Left ventricle myocardium inferior (tissue), 1 donor: ENCODE measurements at regions not wholly inside any gene's neighbourhood (a gene's known extent, or its start where the extent isn't known, plus 50 kb on each side); places are given as distances from the start of the nearest gene placed in this dataset.

ENCODE experiments used
- DNase-seq: peaks from one replicate; pipeline ENCODE4 v3.0.0-alpha.2; 2020
- H3K27ac ChIP-seq: fragments of 200-600 bp; replicated peaks from 2 replicates; pipeline ENCODE4 v1.8.0; 2021
- H3K27me3 ChIP-seq: fragments of 200-600 bp; 2 replicates; pipeline ENCODE4 v1.8.0; 2021; ENCODE audit warnings: low read depth
- H3K36me3 ChIP-seq: fragments of 200-600 bp; 2 replicates; pipeline ENCODE4 v1.8.0; 2021
- H3K4me1 ChIP-seq: fragments of 200-600 bp; 2 replicates; pipeline ENCODE4 v1.8.0; 2021
- H3K4me3 ChIP-seq: fragments of 200-600 bp; 2 replicates; pipeline ENCODE4 v1.8.0; 2021; ENCODE audit warnings: mild to moderate bottlenecking, moderate library complexity
- H3K9me3 ChIP-seq: fragments of 200-600 bp; replicated peaks from 2 replicates; pipeline ENCODE4 v1.8.0; 2021
- intact Hi-C: fragments of 100-400 bp; cut with micrococcal nuclease; formaldehyde crosslinking; loops from one replicate; pipeline ENCODE4 v1.11.0; 2022
- TF ChIP-seq, protein P1 (sequence below): fragments of 200-600 bp; IDR thresholded peaks from 2 replicates; pipeline ENCODE4 v1.8.0; 2021; ENCODE audit warnings: antibody characterized with exemption, mild to moderate bottlenecking, borderline replicate concordance
- donor health status: DM: no; HTN: yes; CAD: no; lungs with severe emphysema.

DNA sequence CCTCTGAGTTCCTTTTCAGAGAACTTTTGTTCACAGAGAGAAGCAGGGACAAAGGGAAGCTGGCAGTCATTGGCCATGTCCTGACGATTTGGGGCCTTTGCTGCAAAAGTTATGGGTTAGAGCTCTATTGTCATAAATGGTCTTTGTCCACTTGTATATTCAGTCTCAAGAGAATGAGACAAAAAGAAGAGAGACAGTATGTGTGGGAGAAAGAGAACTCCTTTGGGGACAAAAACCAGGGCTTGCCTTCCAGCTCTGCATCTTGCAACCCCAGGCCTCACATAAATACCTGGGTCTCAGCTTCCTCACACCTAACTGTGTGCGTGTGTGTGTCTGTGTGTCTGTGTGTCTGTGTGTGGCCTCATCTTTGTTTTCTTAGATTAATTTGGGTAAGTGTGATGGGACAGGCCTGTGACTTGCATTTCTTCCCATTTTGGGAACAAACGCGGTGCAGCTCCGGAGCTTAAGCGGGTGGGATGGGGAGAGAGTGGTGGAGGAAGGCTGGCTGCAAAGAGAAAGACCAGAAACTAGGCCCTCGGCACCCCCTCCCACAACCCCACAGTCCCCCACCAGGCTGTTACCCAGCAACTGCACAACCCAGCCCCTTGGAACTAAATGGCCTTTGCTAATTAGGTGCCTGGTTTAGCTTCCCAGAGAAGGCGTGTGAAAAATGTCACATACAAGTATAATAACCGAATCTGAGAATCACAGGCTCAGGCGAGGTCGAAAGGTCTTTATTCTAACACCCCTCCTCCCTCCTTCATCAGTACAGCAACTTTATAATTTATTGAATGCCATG, 376.9 kb downstream of the CDK5RAP2 start:
- Histone ChIP-seq H3K36me3 (no peaks in the 10 kb centered on the region), H3K27me3 (peaks cover 7% of the 10 kb centered on the region), H3K4me1 (no peaks in the 10 kb centered on the region), H3K4me3 (no peak overlapping the region), H3K9me3 (no peaks in the 10 kb centered on the region), H3K27ac (no peak overlapping the region)
- no peak for DNase-seq
- TF ChIP-seq, protein P1, sequence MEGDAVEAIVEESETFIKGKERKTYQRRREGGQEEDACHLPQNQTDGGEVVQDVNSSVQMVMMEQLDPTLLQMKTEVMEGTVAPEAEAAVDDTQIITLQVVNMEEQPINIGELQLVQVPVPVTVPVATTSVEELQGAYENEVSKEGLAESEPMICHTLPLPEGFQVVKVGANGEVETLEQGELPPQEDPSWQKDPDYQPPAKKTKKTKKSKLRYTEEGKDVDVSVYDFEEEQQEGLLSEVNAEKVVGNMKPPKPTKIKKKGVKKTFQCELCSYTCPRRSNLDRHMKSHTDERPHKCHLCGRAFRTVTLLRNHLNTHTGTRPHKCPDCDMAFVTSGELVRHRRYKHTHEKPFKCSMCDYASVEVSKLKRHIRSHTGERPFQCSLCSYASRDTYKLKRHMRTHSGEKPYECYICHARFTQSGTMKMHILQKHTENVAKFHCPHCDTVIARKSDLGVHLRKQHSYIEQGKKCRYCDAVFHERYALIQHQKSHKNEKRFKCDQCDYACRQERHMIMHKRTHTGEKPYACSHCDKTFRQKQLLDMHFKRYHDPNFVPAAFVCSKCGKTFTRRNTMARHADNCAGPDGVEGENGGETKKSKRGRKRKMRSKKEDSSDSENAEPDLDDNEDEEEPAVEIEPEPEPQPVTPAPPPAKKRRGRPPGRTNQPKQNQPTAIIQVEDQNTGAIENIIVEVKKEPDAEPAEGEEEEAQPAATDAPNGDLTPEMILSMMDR = no peak
- intact Hi-C loops = no loop called here

- Histone ChIP-seq H3K4me3 (no peak overlapping the region), H3K36me3 (no peaks in the 10 kb centered on the region), H3K9me3 (no peaks in the 10 kb centered on the region), H3K27ac (no peak overlapping the region), H3K27me3 (peaks cover 7% of the 10 kb centered on the region), H3K4me1 (no peaks in the 10 kb centered on the region)
- intact Hi-C loops = no loop called here
- no peak for DNase-seq
- TF ChIP-seq, protein P1 = no peak
Observed at GRCh38 chr9:120198027-120198426, 381.9 kb downstream of the CDK5RAP2 start.

- intact Hi-C loops = no loop called here
- peaks cover 7% of the 10 kb centered on the region for H3K27me3 ChIP-seq
- H3K9me3 ChIP-seq = no peaks in the 10 kb centered on the region
- H3K36me3 ChIP-seq = no peaks in the 10 kb centered on the region
- DNase-seq = no peak
- H3K4me3 ChIP-seq = no peak overlapping the region
- TF ChIP-seq, protein P1 = no peak
- no peaks in the 10 kb centered on the region for H3K4me1 ChIP-seq
- H3K27ac ChIP-seq = no peak overlapping the region
Observed at GRCh38 chr9:120197605-120198004, 382.4 kb downstream of the CDK5RAP2 start.

DNA sequence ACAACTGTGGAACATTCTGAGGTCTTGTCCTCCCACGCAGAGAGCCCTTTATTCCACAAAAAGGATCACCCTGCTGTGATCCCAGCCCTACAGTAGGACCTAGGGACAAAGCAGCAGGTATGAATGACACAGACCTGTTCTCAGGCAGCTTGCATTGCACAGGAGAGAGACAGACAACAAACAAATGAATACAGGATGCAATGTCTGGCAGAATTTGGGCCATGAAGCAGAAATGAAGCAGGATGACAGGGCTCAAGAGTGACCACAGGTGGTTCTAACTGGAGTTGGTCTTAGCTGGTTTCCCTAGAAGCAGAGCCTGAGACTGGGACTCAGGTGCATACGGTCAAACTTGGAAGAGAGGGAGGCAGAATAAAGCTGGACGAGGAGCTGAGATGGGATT, 388.8 kb downstream of the CDK5RAP2 start:
- H3K9me3 ChIP-seq = no peaks in the 10 kb centered on the region
- no peaks in the 10 kb centered on the region for H3K36me3 ChIP-seq

DNA sequence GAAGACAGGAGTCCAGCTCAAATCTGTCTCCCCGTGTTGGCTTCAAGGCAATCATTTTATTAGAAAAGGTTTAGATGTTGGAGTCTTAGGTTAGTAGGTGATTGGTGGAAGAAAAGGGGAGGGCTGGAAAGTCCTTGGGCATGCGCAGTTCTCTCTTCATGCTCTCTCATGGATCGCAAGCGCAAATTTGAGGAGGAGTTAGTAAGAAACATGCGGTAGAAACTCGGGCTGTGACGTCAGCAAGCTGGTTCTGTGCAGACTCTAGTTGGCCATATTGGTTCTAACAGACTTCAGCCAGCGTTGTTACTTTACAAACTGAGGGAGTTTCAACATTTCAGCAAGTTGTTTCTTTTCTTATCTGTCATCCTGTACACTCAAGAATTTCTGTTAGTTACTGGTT, 392.2 kb downstream of the CDK5RAP2 start:
- Histone ChIP-seq H3K27me3 (peaks cover 40% of the 10 kb centered on the region), H3K4me3 (no peak overlapping the region), H3K9me3 (no peaks in the 10 kb centered on the region), H3K4me1 (no peaks in the 10 kb centered on the region), H3K36me3 (no peaks in the 10 kb centered on the region), H3K27ac (no peak overlapping the region)
- intact Hi-C loops = no loop called here
- TF ChIP-seq, protein P1 = no peak
- DNase-seq = no peak

More for the DNA sequence above, 388.8 kb downstream of the CDK5RAP2 start:
- no peak for DNase-seq
- TF ChIP-seq, protein P1 = no peak
- intact Hi-C loops = no loop called here
- H3K27ac ChIP-seq = no peak overlapping the region
- H3K4me3 ChIP-seq = no peak overlapping the region
- no peaks in the 10 kb centered on the region for H3K4me1 ChIP-seq
- H3K27me3 ChIP-seq = peaks cover 24% of the 10 kb centered on the region
